Endothelial cell of umbilical vein (primary cell): ENCODE measurements at regions not wholly inside any gene's neighbourhood (a gene's known extent, or its start where the extent isn't known, plus 50 kb on each side); places are given as distances from the start of the nearest gene placed in this dataset.

Source experiments
- BruUV-seq: library from RNA; stranded (reverse); fragments of 400-500 nt; replicated peaks from 2 replicates; lab custom pipeline; 2021; lab: Mats Ljungman, UMichigan
- CTCF ChIA-PET: fragments of 300-600, 350-600 bp; sonication (Branson Sonifier 250); formaldehyde crosslinking; loops from one replicate; lab custom pipeline; 2021; ENCODE audit warnings: antibody characterized with exemption, inconsistent platforms; lab: Charles Lee
- POLR2A ChIA-PET: fragments of 300-600, 350-600 bp; sonication (Branson Sonifier 250); formaldehyde crosslinking; loops from one replicate; lab custom pipeline; 2021; ENCODE audit warnings: antibody characterized with exemption, inconsistent platforms; lab: Charles Lee
- DNase-seq: peaks from one replicate; pipeline ENCODE4 v3.0.0-alpha.2; 2011; ENCODE audit warnings: low read depth, low spot score
- FAIRE-seq: peaks from 2 replicates; lab custom pipeline; 2011; peaks lifted over from hg19 to GRCh38; lab: Jason Lieb, UNC
- H2AFZ ChIP-seq: 2 replicates; pipeline ENCODE4 v1.6.0; 2012; ENCODE audit warnings: low read depth, low read length, control low read depth, inconsistent platforms
- H3K27ac ChIP-seq: 2 replicates; pipeline ENCODE4 v1.5.1; 2011; ENCODE audit warnings: low read depth, mild to moderate bottlenecking, control low read depth, low read length, moderate library complexity; ENCODE audit not compliant: insufficient read depth
- H3K27me3 ChIP-seq, 2 experiments: 2 replicates each; pipeline versions ENCODE4 v1.6.0 to v1.6.1; 2011; ENCODE audit warnings: low read length in 2 of 2, mixed read lengths in 1 of 2; ENCODE audit not compliant: control insufficient read depth in 2 of 2, insufficient read depth in 2 of 2
- H3K36me3 ChIP-seq, 2 experiments: 2 replicates in 1 of 2; 3 replicates in 1 of 2; pipeline ENCODE4 v1.5.1; 2011; ENCODE audit warnings: low read length in 2 of 2, mild to moderate bottlenecking in 1 of 2, moderate library complexity in 1 of 2; ENCODE audit not compliant: control insufficient read depth in 2 of 2, insufficient read depth in 2 of 2; ENCODE audit errors: extremely low read depth in 1 of 2
- H3K4me1 ChIP-seq: 3 replicates; pipeline ENCODE4 v1.5.1; 2011; ENCODE audit warnings: mild to moderate bottlenecking, low read length; ENCODE audit not compliant: control insufficient read depth, insufficient read depth; ENCODE audit errors: extremely low read depth
- H3K4me2 ChIP-seq: 2 replicates; pipeline ENCODE4 v1.6.1; 2011; ENCODE audit warnings: low read length, control low read depth, mixed read lengths; ENCODE audit not compliant: insufficient read depth
- H3K4me3 ChIP-seq, 3 experiments: fragments of 200-600 bp in 1 of 3; sonication (generic), shearing (Covaris generic) in 1 of 3; replicated peaks in 1 of 3; 2 replicates each; pipeline ENCODE4 v1.5.1; 2011 to 2016; ENCODE audit warnings: control low read depth in 3 of 3, low read length in 3 of 3, mild to moderate bottlenecking in 2 of 3, inconsistent platforms in 1 of 3, low read depth in 1 of 3, moderate library complexity in 1 of 3; ENCODE audit not compliant: insufficient read depth in 1 of 3
- H3K79me2 ChIP-seq: 2 replicates; pipeline ENCODE4 v1.6.0; 2012; ENCODE audit warnings: low read length, inconsistent platforms; ENCODE audit not compliant: control insufficient read depth, insufficient read depth
- H3K9ac ChIP-seq: replicated peaks from 2 replicates; pipeline ENCODE3; 2011; ENCODE audit warnings: low read length, control low read depth; ENCODE audit not compliant: insufficient read depth; ENCODE audit errors: extremely low read depth
- H3K9me1 ChIP-seq: replicated peaks from 3 replicates; pipeline ENCODE4 v1.6.0; 2011; ENCODE audit warnings: mild to moderate bottlenecking, low read length; ENCODE audit not compliant: control insufficient read depth, insufficient read depth; ENCODE audit errors: extremely low read depth
- H3K9me3 ChIP-seq: replicated peaks from 2 replicates; pipeline ENCODE4 v1.5.1; 2012; ENCODE audit warnings: low read length, inconsistent platforms; ENCODE audit not compliant: control insufficient read depth, insufficient read depth
- H4K20me1 ChIP-seq: replicated peaks from 2 replicates; pipeline ENCODE3; 2011; ENCODE audit warnings: mild to moderate bottlenecking, low read length; ENCODE audit not compliant: control insufficient read depth, insufficient read depth; ENCODE audit errors: extremely low read depth
- EZH2 ChIP-seq: IDR thresholded peaks from 2 replicates; pipeline ENCODE4 v1.6.1; 2012; ENCODE audit warnings: borderline replicate concordance, low read depth, mild to moderate bottlenecking, moderate library complexity, low read length, inconsistent platforms; ENCODE audit not compliant: severe bottlenecking
- FOS ChIP-seq: IDR thresholded peaks from 2 replicates; pipeline ENCODE4 v1.6.1; 2011; ENCODE audit warnings: mild to moderate bottlenecking, low read length, moderate library complexity, borderline replicate concordance; ENCODE audit not compliant: insufficient read depth
- GATA2 ChIP-seq: IDR thresholded peaks from 2 replicates; pipeline ENCODE4 v1.7.0; 2011; ENCODE audit warnings: low read depth, mild to moderate bottlenecking, moderate library complexity, mixed read lengths, low read length; ENCODE audit not compliant: insufficient read length, insufficient read depth
- JUN ChIP-seq: IDR thresholded peaks from 2 replicates; pipeline ENCODE4 v1.6.1; 2011; ENCODE audit warnings: borderline replicate concordance, low read depth; ENCODE audit not compliant: insufficient read length, insufficient read depth
- MYC ChIP-seq: IDR thresholded peaks from one replicate; pipeline ENCODE4 v1.6.1; 2011; ENCODE audit warnings: mild to moderate bottlenecking, low read depth, low read length
- POLR2A ChIP-seq: IDR thresholded peaks from 2 replicates; pipeline ENCODE4 v1.6.1; 2012; ENCODE audit warnings: low read depth, mild to moderate bottlenecking, control low read depth, low read length
- POLR2AphosphoS5 ChIP-seq: IDR thresholded peaks from 2 replicates; pipeline ENCODE4 v1.6.1; 2012; ENCODE audit warnings: low read depth, mild to moderate bottlenecking, control low read depth, low read length, moderate library complexity; ENCODE audit not compliant: insufficient read depth
- dilution Hi-C: fragments of 300-500 bp; cut with MboI; formaldehyde crosslinking; loops from one replicate; pipeline ENCODE4 v1.15.0; 2019; ENCODE audit warnings: low sequenced_read_pairs; ENCODE audit not compliant: extremely low pct_ligation_motif_present
- intact Hi-C: fragments of 100-400 bp; cut with micrococcal nuclease; formaldehyde crosslinking; loops from one replicate; pipeline ENCODE4 v1.10.0; 2022
- TF ChIP-seq, protein P1 (sequence below), 2 donors: IDR thresholded peaks; 1 replicate in 1 of 2; 2 replicates in 1 of 2; pipeline ENCODE4 v1.5.1; 2011; ENCODE audit warnings: low read length in 2 of 2, mild to moderate bottlenecking in 2 of 2, moderate library complexity in 2 of 2, control low read depth in 1 of 2, inconsistent platforms in 1 of 2, low read depth in 1 of 2; ENCODE audit not compliant: insufficient read depth in 1 of 2; ENCODE audit errors: extremely low read depth in 1 of 2
- TF ChIP-seq, protein P2 (sequence below): IDR thresholded peaks from 2 replicates; pipeline ENCODE4 v1.6.1; 2011; ENCODE audit not compliant: insufficient read depth, insufficient read length

DNA sequence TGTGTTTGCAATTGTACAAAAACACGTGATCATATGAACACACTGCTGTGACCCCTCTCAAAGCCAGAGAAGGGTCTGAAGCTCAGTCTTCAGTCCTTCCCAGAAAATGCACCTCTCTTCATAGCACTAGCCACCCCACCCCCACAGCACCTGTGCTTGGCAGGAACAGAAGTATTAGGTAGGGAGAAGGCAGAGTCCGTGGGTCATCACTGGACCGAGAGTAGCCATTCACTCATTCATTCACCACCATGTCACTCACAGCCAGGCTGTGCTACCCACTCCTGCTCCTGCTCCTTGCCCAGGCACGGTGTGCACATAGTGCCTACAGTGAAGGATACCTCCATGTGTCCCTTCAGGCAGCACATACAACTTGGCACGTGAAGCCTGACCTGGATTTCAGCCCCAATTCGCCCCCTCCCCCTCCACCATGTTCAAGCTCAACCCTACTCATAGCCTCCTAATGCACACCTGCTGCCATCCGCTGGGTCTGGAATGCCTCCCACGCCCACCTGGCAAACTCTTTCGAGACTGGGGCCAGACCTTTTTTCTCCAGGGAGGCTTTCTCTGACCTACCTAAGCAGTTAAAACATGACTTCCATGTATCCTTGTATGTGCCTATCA, 81.9 kb upstream of the GALNT2 start:
- DNase-seq (no peak), FAIRE-seq (no peak)
- Histone ChIP-seq H3K4me1 (no peaks in the 10 kb centered on the region), H3K9me3 (no peaks in the 10 kb centered on the region), H3K9ac (no peak overlapping the region), H3K79me2 (no peaks in the 10 kb centered on the region), H3K36me3 (no peaks in the 10 kb centered on the region), H3K27ac (no peak overlapping the region), H2AFZ (no peak overlapping the region), H3K4me3 (no peak overlapping the region), H3K4me2 (no peak overlapping the region), H3K27me3 (peaks cover 0 to 2% of the 10 kb centered on the region in 2 experiments), H3K9me1 (no peaks in the 10 kb centered on the region), H4K20me1 (no peaks in the 10 kb centered on the region)
- dilution Hi-C loops, result no loop called here
- CTCF ChIA-PET, result interaction anchor here (1.1 kb wide), 1 partner anchor 9 kb away, joined by 3 read pairs; no protein-coding TSS in a partner anchor
- intact Hi-C loops, result no loop called here
- POLR2A ChIA-PET, result no interaction called here
- no TSS peak for BruUV-seq
- no peak for TF ChIP-seq FOS
- TF ChIP-seq, protein P1, sequence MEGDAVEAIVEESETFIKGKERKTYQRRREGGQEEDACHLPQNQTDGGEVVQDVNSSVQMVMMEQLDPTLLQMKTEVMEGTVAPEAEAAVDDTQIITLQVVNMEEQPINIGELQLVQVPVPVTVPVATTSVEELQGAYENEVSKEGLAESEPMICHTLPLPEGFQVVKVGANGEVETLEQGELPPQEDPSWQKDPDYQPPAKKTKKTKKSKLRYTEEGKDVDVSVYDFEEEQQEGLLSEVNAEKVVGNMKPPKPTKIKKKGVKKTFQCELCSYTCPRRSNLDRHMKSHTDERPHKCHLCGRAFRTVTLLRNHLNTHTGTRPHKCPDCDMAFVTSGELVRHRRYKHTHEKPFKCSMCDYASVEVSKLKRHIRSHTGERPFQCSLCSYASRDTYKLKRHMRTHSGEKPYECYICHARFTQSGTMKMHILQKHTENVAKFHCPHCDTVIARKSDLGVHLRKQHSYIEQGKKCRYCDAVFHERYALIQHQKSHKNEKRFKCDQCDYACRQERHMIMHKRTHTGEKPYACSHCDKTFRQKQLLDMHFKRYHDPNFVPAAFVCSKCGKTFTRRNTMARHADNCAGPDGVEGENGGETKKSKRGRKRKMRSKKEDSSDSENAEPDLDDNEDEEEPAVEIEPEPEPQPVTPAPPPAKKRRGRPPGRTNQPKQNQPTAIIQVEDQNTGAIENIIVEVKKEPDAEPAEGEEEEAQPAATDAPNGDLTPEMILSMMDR (IDR thresholded peaks at IDR 0.05; ENCODE audit: extremely low read depth in 1 of 2, insufficient read depth in 1 of 2, low read depth in 1 of 2, low read length in 2 of 2), result no peak
- no peak for TF ChIP-seq POLR2A
- no peak for TF ChIP-seq EZH2
- no peak for TF ChIP-seq JUN
- TF ChIP-seq, protein P2, sequence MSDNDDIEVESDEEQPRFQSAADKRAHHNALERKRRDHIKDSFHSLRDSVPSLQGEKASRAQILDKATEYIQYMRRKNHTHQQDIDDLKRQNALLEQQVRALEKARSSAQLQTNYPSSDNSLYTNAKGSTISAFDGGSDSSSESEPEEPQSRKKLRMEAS, result no peak
- no peak for TF ChIP-seq GATA2
- no peak for TF ChIP-seq MYC
- no peak for TF ChIP-seq POLR2AphosphoS5
